HL-60 (cell line): ENCODE measurements at regions not wholly inside any gene's neighbourhood (a gene's known extent, or its start where the extent isn't known, plus 50 kb on each side); places are given as distances from the start of the nearest gene placed in this dataset.

Experiments
- CTCF ChIP-seq: IDR thresholded peaks from one replicate; pipeline ENCODE4 v1.5.1; 2011; ENCODE audit warnings: low read length, control low read depth, inconsistent platforms; ENCODE audit not compliant: insufficient read depth
- GABPA ChIP-seq: IDR thresholded peaks from 2 replicates; pipeline ENCODE4 v1.6.1; 2012; ENCODE audit warnings: low read depth
- POLR2AphosphoS5 ChIP-seq: IDR thresholded peaks from 2 replicates; pipeline ENCODE4 v1.6.1; 2012; ENCODE audit warnings: low read depth
- SPI1 ChIP-seq: IDR thresholded peaks from 2 replicates; pipeline ENCODE4 v1.6.1; 2012; ENCODE audit warnings: low read depth, mild to moderate bottlenecking, borderline replicate concordance

- no peak for TF ChIP-seq CTCF
- no peak for TF ChIP-seq SPI1
- TF ChIP-seq GABPA: no peak
- no peak for TF ChIP-seq POLR2AphosphoS5
These were observed 78.1 kb upstream of the PRICKLE2 start for GRCh38 chr3:64303401-64303800.
